NCI-H187 treated with DMSO at 0.1 percent for 48 hours (cell line): ENCODE measurements at regions not wholly inside any gene's neighbourhood (a gene's known extent, or its start where the extent isn't known, plus 50 kb on each side); places are given as distances from the start of the nearest gene placed in this dataset.
A peak's percentile ranks its signal among the peaks of the same experiment; 100 is the strongest.

Experiments
- DNase-seq: peaks from one replicate; lab custom pipeline; 2025; lab: John Stamatoyannopoulos, UW

DNA sequence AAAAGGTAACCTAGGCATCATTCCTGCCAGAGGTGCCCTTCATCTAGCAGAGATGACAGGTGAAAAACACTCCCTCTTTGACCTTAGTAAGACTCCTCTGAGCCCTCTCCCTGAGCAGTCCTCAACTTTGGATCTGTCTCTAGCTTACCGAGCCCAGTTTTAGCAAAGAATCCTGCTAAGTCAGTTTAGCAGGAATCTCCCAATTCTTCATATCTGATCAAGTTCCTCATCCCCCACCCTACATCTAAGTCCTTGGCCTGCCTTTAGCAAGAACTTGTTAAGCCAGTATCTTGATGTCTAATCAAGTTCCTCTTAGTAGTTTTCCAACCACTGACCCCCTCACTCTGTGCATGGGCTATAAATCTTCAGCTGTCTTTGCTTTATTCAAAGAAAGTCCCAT, 235.6 kb downstream of the OMA1 start:
- DNase-seq = no peak

DNA sequence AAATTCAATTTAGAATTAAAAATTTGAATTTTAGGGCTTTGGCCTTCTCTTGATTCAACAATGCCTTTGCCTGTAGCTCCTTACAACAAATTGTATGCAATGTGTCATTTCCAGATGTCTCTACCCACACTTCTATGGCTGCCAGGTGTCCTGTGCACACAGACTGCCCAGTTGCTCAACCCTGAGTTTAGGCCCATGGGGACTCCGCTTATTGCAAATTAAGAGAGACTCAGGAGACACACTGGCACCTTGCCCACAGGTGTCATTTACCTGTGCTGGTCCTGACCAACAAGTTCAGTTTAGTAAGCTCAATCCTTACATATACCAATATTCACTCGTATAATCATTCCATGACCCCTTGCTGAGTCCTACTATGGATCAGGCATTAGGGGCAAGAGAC, 236.1 kb downstream of the OMA1 start:
- DNase-seq = no peak

DNA sequence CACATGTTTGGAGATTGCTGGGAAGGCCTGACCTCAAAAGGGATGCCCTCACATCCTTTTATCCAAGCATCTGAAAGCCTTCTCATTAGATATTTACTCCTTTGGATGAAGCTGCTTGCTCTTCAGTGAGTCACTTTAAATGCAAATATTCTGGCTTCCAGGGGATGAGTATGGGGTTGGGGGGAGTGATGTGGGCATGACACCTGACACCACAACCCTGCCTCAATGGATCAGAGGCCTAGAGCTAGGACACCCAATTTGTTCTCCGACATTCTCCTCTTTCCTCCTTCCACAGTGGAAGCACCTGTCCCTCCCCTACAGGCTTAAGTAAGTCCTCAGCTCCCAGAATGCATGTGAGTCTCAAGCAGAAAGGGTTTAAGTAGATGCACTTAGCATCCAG, 238.3 kb downstream of the OMA1 start:
- DNase-seq = peak; percentile 12

DNA sequence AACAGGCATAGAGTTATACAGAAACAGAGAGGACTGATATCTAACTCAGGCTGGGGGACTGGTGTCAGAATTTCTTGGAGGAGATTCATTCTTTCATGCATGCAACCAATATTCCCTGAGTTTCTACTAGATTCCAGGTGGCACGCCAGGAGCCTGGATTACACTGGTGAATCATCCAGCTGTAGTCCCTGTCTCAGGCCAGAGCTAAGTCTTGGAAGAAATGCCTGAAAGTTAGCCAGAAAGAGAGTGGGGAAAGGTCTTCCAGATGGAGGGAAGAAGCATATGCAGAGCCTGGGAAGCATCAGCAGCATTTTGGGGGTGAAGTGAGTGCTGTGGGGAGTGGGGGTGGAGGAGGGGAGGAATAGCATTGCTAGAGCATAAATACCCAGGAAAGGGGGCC, 239.1 kb downstream of the OMA1 start:
- DNase-seq = no peak

DNA sequence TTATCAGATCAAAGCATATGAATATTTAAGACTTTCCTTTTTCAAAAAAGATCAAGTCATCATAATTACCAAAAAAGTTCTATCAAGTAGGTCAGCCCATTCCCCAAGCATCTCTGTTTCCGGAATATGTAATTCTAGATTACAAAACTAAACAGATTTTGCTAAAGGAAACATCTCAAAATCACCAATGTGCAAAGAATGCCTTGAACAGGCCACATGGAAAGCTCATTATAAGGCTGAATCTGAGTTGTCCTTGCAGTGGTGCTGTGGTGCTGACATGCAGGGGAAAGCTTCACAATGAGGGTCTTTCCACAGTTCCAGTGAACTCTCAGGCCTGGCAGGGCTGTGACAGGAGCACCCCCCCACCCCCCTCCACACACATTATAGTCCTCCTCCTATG, 240.9 kb downstream of the OMA1 start:
- no peak for DNase-seq

DNA sequence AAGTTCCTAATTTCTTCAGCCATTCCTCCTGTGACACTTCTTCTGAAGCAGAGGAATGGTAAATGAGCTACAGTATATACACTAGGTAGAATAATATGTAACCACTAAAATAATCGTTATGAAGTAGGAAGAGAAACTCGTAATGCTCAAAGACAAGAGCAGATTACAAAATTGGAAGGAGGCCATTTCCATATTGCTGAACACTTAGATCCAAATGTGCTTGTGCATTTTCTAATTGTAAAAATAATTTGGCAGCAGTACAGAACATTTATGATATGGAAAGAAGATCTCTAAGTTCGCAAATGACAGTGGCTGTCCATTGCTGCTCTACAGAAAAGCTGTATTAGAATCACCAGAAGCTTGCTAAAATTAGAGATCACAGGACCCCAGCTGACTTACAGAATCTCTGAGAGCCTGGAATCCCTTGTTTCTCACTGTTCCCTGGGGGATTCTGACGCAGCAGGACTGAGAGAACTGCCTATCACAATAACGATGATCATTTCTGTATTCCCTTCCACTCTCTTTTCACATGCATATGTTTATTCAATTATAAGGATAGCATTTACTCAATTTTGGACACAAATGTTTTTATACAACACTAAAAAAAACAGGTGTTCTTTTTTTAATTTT, 242.1 kb downstream of the OMA1 start:
- no peak for DNase-seq

DNA sequence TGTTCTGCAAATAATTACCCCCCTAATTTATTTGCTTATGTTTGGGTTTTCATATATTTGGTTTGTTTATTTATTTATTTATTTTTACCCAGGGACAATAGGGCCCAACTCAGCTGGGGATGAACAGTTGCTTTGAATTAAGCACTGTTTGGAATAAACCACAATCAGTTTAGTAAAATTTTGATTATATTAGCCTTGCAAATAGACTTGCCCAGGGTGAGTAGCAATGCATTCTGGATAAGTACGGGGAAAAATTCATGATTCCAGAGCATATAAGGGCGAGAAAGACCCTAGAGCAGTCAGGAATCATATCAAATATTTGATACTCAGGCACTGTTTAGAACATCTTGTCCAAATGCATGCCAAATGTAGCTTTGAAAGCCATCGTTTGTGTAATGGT, 242.7 kb downstream of the OMA1 start:
- no peak for DNase-seq

DNA sequence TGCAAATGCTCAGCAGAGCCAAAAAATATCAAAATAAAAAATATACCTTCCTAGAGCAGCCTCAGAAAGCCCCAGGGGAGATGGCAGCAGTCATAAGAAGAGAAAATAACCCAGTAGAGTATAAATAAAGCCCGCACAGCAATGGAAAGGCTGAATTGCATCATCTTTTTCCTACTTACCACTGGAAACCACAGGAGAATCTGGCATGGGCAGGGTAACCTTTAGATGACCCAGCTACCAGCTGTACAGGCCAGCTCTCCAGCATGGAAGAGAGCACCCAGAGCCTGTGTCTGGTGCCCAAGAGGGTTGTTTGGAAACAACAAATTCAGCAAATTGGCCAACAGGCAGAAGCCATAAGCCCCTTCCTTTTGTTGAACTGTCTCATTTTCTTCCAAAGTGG, 253.1 kb downstream of the OMA1 start:
- DNase-seq = no peak

DNA sequence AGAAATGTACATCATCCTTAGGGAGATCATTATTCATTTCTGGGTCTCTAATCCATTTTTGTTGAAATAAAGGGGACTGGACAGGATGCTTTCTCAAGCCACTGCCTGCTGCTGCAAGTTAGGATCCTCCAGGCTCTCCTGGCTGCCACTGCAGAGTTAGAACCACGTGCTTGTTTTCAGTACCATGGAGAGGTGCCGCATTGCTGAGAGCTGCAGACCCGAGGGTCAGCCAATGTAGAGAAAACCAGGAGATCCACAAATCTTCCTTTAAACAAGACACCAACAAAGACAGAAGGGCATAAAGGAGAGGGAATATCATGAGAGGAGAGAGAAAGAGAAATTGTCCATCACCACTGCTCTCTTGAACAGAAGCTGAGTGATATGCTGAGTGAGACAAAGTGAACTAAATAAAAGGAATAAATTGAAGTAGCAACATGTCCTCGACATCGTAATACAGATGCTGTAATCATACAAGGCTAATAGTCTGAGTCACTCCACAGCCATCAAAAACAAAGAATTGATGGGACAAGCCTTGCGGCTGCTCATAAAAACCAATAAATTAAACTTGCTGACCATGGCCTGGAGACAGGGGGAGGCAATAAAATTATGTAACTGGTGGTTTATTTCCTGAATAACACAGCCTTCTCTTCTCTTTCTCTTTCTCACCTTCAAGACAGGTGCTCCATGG, 255.7 kb downstream of the OMA1 start:
- no peak for DNase-seq

DNA sequence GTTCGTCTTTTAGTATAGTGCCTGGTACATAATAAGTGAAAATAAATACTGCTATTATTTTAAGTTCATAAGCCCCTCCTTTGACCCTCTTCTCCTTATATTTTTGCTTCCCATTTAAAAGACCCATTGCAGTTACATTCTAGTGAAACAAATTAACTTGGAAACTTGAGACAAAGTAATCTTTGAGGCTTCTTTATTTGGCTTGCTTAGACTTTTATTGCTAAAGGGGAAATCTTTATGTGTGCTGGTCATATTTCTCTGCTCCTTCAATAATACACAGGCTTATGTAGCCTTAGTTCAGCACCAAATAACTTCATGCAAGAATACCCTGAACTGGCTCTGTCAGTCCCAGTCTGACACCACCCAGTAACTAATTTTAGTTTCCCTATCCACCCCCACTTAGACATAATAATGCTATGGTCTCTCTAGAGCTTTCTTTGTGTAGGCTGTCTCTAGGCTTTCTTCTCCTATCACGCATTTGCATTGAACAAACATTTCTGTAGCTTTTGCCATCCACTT, 257.8 kb downstream of the OMA1 start:
- DNase-seq = no peak

DNA sequence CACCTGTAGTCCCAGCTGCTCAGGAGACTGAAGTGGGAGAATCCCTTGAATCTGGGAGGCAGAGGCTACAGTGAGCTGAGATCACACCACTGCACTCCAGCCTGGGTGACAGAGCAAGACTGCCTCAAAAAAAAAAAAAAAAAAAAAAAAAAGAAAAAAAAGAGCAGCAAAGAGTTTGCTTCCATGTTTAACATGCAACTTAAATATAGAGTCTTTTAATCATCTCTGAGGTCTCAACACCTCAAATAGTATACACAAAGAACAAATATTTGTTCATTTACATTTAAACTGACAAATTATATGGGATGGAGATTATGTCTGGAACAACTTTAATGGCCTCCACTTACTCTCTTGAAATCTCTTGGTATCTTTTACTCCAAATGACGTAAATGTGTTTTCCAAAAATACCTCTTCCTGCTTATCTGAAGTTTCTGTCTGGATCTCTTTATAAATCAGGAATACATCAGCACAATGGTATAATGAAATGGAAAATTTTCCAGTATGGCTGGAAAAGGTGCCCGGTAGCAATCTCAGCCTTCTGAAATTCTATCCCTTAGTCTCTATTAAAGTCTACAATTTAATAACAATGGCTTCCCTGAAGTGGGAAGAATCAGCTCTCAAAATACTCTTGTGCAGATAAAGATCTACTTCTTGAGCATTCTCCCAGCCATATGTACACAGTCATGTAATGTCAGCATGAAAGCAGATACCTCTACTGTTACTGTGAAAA, 258.5 kb downstream of the OMA1 start:
- DNase-seq = peak; percentile 41

DNA sequence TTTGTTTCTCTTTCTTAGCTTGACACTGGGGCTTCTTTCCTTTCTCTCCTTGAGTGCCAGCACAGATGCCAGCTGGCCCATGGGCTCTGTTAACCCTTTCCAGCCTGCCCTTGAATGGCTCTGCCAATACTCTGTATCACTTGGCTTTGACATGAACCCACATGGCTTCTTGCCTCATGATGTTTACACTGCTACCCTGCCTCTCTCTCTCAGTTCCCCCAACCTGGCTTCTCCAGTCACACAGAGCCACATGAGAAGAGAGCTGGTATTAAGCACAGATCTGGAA, 262.4 kb downstream of the OMA1 start:
- DNase-seq = no peak

DNA sequence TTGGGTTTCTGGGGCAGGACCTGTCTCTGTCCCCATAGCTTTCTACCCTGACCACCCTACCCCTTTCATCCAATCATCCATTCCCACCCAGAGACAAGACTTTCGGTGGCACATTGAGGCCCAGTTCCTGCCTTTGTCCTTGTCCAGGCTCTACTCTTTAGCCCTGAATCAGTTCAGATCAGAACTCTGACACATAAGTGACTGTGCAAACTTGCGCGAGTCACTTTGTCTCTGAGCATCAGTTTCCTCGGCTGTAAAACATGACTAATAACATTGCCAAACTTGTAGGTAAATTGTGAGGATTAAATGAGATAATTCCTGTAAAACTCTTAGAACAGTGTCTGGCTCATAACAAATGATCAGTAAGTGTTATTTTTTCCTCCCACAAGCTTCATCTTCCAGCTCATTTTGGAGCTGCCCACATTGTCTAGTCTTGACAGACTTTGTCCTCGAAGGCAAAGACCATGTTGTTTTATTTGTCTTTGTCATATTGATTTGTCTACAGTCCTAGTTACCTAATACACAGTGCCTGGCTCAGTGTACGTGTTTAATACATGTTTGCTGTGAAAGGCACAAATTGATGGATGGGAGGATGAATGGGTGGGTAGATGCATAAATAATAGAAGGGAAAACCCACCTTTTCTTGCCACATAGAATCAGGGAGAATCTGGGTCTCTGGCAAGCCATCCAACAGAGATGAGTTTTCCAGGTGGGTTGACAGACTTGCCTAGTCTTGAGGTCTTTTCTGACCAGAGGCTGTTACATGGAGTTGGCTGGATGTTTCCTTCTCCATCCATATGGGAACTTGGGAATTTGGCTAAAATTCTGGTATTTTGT, 262.9 kb downstream of the OMA1 start:
- no peak for DNase-seq

DNA sequence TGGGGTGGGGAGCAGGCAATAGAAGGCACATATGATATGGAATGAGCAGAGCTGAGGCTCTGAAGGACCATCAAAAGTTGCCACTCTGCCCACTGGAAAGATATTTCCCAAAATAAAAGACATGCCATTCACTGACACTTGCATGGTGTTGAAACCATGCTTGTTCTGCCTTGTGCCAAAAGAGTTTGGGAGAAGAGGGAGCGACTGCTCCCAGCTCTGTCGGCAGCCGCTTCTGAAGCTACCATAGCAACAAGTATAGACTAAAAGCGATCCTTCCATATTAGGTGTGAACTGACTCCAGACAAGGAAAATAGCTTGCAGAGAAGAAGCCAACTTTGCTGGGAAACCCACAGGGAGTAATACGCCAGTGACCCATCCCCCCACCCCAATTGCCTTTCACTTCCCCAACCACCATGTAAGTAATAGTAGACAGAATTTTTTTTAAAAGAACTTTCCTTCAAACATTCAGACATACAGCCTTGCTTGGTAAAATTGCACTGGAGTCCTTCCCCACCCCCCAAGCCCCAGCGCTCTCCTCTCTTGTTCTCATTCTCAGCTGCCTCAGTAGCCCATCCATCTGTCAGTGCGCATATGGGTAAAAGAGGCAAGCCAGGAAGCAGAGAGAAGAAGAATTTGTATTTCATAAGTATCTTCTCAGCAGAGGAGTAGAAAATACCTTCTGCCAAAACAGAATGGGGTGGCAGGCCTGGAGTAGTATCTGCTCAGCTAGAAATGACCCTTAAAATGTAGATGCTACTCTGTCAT, 263.7 kb downstream of the OMA1 start:
- no peak for DNase-seq

DNA sequence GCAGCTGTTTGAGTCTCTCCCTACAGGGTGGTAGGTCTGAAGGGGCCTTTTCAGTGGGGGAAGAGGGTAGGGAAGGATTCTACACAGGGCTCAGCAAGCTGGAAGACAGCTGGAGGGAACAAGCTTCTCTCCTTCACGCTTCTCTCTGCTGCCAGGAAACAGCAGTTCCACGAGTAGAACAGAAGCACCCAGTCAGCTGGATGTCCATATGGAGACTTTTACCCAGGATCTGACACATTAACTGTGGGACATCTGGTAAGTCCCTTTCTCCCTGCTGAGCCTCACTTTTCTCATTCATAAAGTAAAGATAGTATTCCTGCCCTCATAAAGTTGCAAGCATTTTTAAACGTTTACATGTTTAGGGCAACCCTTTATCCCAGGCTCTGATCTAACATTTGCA, 280.3 kb downstream of the OMA1 start:
- no peak for DNase-seq

DNA sequence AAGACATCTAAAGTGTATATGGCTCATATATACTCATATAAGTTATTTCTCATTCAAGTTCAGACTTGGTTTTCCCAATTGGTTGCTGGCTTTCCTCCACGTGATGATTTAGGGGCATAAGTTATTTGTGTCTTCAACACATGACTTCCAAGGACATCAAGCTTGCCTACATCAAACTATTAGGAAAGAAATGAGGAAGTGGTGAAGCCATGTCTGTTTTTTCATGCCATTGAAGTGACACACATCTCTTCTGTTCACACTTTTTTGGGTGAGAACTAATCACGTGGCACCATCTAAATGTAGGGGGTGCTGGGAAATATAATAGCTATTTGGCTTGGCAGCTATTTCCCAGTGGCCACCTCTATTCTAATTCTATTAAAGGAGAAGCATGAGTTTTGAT, 282.1 kb downstream of the OMA1 start:
- DNase-seq = no peak

DNA sequence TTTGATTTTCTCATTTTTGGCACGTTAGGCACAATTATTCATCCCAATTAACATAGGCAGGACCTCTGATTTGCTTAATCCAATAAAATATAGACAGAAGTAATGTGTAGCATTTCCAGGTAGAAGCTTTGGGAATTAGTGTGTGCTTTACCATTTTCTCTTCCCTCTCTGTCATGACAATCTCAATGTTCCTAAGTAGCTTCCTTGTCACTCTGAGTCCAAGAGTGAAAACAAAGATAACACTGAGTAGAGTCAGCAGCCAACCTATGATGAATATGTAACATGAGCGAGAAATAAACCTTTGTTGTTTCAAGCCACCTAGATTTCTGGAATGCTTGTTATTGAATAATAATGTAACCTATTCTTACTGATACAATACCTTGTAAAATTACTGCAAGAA, 283.8 kb downstream of the OMA1 start:
- DNase-seq = no peak

DNA sequence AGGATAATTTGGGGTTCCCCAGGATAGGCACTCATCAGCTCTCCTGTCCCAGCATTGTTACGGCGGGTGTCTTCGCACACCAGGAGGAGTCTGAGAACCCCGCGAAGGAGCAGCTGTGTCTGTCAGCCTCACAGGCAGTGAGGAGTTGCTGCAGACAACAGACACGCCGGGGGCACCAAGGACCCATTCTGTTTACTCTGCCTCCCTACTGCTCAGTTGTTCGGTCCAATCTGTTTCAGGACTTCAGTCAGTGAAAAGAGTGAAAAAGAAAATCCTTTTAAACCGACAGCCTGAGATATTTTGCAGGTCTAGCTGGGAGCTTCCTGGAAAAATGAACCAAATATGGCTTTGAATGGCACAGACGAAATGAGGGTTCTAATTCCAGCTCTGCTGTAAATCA, 288.4 kb downstream of the OMA1 start:
- no peak for DNase-seq

DNA sequence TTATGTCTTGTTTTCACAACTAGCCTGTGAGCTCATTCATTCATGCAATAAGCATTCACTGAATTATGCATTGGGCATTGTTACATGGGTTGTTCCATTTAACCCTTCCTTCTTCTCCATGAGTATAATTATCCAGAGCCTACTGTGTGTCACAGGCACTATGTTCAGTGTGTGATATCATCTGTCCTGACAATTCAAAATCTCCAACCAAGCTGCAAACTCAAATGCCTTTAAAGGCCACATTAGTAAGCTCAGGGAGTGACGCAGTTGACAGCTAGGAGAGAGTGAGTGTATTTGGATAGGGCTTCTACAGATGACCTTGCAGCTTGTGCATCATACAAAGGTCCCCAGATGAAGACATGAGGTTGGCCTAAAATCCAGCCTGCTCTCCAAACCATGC, 289.5 kb downstream of the OMA1 start:
- DNase-seq = no peak

DNA sequence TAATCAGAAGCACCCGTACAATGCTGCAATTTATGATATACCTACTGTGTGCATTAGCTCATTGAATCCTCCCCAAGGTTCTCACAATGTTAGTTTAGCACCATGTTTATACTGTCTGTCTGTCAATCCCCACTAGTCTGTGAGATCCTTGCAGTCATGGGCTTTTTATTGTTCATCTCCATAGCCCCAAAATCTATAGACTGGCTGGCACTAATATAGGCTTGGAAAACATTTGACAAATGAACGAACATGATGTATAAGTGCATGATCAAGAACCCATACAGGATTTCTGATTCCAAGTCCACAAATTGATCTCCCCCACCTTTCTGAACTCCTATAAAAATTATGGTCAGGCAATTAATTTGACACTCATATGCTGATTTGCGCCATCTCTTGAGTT, 290.0 kb downstream of the OMA1 start:
- DNase-seq = no peak

DNA sequence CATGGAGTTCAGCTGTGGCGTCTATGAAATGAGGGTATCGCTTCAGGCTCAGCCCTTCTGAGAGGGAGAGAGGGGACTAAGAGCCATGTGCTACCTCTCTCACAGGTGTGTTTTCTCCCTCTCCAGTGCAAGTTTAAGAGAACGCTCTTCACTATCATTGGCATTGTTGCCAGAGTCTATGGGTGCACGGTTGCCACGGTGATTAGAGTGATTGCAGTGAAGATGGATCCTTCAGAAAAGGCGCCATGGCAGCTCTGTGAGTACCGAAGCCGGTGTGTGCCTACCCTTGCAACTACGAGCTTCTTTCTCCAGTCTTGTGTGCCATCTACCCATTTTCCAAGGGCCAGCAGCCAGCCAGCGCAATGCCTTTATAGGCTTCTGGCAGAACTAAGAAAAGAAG, 290.5 kb downstream of the OMA1 start:
- peak; percentile 21 for DNase-seq

DNA sequence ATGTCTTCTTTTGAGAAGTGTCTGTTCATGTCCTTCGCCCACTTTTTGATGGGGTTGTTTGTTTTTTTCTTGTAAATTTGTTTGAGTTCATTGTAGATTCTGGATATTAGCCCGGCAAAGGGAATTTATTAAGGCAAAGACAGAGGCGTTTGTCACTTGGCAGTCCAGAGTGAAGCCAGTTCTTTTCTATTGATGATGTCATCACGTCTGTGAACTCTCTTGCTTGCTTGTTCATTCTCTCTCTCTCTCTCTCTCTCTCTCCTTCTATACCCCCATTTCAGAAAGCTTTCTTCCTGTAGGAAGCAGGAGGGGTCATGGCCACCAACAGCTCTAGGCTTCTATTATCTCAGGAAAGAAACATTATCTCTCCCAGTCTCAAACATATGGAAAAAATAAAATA, 291.3 kb downstream of the OMA1 start:
- DNase-seq = no peak
